ENCODE measurements at regions not wholly inside any gene's neighbourhood (a gene's known extent, or its start where the extent isn't known, plus 50 kb on each side); places are given as distances from the start of the nearest gene placed in this dataset.

GRCh38 chr12:128052331-128052730, 214.6 kb upstream of the TMEM132C start:
- TF ChIP-seq ZNF317 (CRISPR knock-in tag; IDR thresholded peaks at IDR 0.05; ENCODE audit: borderline replicate concordance, low read depth) = no peak
- no peak for TF ChIP-seq KAT7 (CRISPR knock-in tag; IDR thresholded peaks at IDR 0.05; ENCODE audit: borderline replicate concordance)
- TF ChIP-seq GABPB1 (CRISPR knock-in tag; IDR thresholded peaks at IDR 0.05) = no peak
- TF ChIP-seq PRDM15 (CRISPR knock-in tag; IDR thresholded peaks at IDR 0.05) = no peak
- no peak for TF ChIP-seq RORB (CRISPR knock-in tag; IDR thresholded peaks at IDR 0.05)
- TF ChIP-seq ATF6 (CRISPR knock-in tag; IDR thresholded peaks at IDR 0.05) = no peak
- no peak for TF ChIP-seq FOXP1 (CRISPR knock-in tag; IDR thresholded peaks at IDR 0.05; ENCODE audit: borderline replicate concordance)
- no peak for TF ChIP-seq TCF7 (CRISPR knock-in tag; IDR thresholded peaks at IDR 0.05; ENCODE audit: low read depth)
- TF ChIP-seq ZNF121 (CRISPR knock-in tag; IDR thresholded peaks at IDR 0.05) = no peak
- no peak for TF ChIP-seq TP53 (CRISPR knock-in tag; IDR thresholded peaks at IDR 0.05)
- TF ChIP-seq ARID4B (CRISPR knock-in tag; IDR thresholded peaks at IDR 0.05; ENCODE audit: borderline replicate concordance) = no peak
- TF ChIP-seq RELA (CRISPR knock-in tag; IDR thresholded peaks at IDR 0.05; ENCODE audit: borderline replicate concordance) = no peak
- TF ChIP-seq FOXK1 (CRISPR knock-in tag; IDR thresholded peaks at IDR 0.05) = no peak
- no peak for TF ChIP-seq MXD4 (CRISPR knock-in tag; IDR thresholded peaks at IDR 0.05; ENCODE audit: borderline replicate concordance)
- no peak for TF ChIP-seq GRHL2 (CRISPR knock-in tag; IDR thresholded peaks at IDR 0.05; ENCODE audit: insufficient replicate concordance, severe bottlenecking)
- no peak for TF ChIP-seq ERG (CRISPR knock-in tag; IDR thresholded peaks at IDR 0.05)
- TF ChIP-seq AR (CRISPR knock-in tag; IDR thresholded peaks at IDR 0.05) = no peak
- Mint-ChIP-seq H3K4me3 (no peak overlapping the region), H3K27me3 (ENCODE audit: low read depth) (peaks cover 3% of the 10 kb centered on the region; the same call in 1 of the 2 replicates), H3K9me3 (peaks cover 74% of the 10 kb centered on the region), H3K4me1 (no peaks in the 10 kb centered on the region), H3K27ac (no peak overlapping the region), H3K36me3 (peaks cover 62% of the 10 kb centered on the region)
- POLR2A ChIA-PET = no interaction called here
- DNase-seq (ENCODE audit: low spot score) = no peak
- ATAC-seq = no peak
- CTCF ChIA-PET = no interaction called here
